Effector CD4-positive, alpha-beta T cell (primary cell): ENCODE measurements at regions not wholly inside any gene's neighbourhood (a gene's known extent, or its start where the extent isn't known, plus 50 kb on each side); places are given as distances from the start of the nearest gene placed in this dataset.

Source experiments
- DNase-seq: peaks from one replicate; pipeline ENCODE4 v3.0.0-alpha.2; 2020

GRCh38 chrX:69268611-69269010, 103.4 kb upstream of the PJA1 start:
- no peak for DNase-seq

- DNase-seq: no peak
Observed at GRCh38 chrX:69264158-69264581, 98.9 kb upstream of the PJA1 start.

GRCh38 chrX:69263251-69263820, 98.1 kb upstream of the PJA1 start:
- DNase-seq: no peak

GRCh38 chrX:69262036-69262936, 97.0 kb upstream of the PJA1 start:
- DNase-seq: no peak

- no peak for DNase-seq
Observed at GRCh38 chrX:69260169-69260568, 94.9 kb upstream of the PJA1 start.

GRCh38 chrX:69258893-69259292, 93.6 kb upstream of the PJA1 start:
- no peak for DNase-seq

- no peak for DNase-seq
Observed at GRCh38 chrX:69257499-69258127, 92.4 kb upstream of the PJA1 start.

GRCh38 chrX:69256291-69256565, 91.0 kb upstream of the PJA1 start:
- DNase-seq: no peak

GRCh38 chrX:69255441-69256290, 90.4 kb upstream of the PJA1 start:
- DNase-seq: no peak

GRCh38 chrX:69253821-69254220, 88.6 kb upstream of the PJA1 start:
- no peak for DNase-seq

GRCh38 chrX:69243276-69243675, 78.0 kb upstream of the PJA1 start:
- no peak for DNase-seq

- DNase-seq: no peak
Observed at GRCh38 chrX:69238887-69239231, 73.6 kb upstream of the PJA1 start.

GRCh38 chrX:69238114-69238886, 73.0 kb upstream of the PJA1 start:
- no peak for DNase-seq

GRCh38 chrX:69237236-69237635, 72.0 kb upstream of the PJA1 start:
- DNase-seq: no peak

- DNase-seq: no peak
Observed at GRCh38 chrX:69236641-69237040, 71.4 kb upstream of the PJA1 start.

- DNase-seq: no peak
Observed at GRCh38 chrX:69234624-69235023, 69.4 kb upstream of the PJA1 start.

- DNase-seq: no peak
Observed at GRCh38 chrX:69232945-69233344, 67.7 kb upstream of the PJA1 start.

- no peak for DNase-seq
Observed at GRCh38 chrX:69231903-69232302, 66.7 kb upstream of the PJA1 start.

- no peak for DNase-seq
Observed at GRCh38 chrX:69229436-69229835, 64.2 kb upstream of the PJA1 start.

GRCh38 chrX:69228732-69229131, 63.5 kb upstream of the PJA1 start:
- no peak for DNase-seq

- DNase-seq: no peak
Observed at GRCh38 chrX:69226459-69227158, 61.4 kb upstream of the PJA1 start.
